ENCODE measurements at regions not wholly inside any gene's neighbourhood (a gene's known extent, or its start where the extent isn't known, plus 50 kb on each side); places are given as distances from the start of the nearest gene placed in this dataset.

GRCh38 chr15:53414167-53414566, 345.3 kb downstream of the WDR72 start:
- TF ChIP-seq, protein P1, sequence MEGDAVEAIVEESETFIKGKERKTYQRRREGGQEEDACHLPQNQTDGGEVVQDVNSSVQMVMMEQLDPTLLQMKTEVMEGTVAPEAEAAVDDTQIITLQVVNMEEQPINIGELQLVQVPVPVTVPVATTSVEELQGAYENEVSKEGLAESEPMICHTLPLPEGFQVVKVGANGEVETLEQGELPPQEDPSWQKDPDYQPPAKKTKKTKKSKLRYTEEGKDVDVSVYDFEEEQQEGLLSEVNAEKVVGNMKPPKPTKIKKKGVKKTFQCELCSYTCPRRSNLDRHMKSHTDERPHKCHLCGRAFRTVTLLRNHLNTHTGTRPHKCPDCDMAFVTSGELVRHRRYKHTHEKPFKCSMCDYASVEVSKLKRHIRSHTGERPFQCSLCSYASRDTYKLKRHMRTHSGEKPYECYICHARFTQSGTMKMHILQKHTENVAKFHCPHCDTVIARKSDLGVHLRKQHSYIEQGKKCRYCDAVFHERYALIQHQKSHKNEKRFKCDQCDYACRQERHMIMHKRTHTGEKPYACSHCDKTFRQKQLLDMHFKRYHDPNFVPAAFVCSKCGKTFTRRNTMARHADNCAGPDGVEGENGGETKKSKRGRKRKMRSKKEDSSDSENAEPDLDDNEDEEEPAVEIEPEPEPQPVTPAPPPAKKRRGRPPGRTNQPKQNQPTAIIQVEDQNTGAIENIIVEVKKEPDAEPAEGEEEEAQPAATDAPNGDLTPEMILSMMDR (IDR thresholded peaks at IDR 0.05; ENCODE audit: poor library complexity), result no peak
- no peak for TF ChIP-seq EZH2 (IDR thresholded peaks at IDR 0.05; ENCODE audit: borderline replicate concordance)
